BLaER1 (cell line): ENCODE measurements at regions not wholly inside any gene's neighbourhood (a gene's known extent, or its start where the extent isn't known, plus 50 kb on each side); places are given as distances from the start of the nearest gene placed in this dataset.

Experiments used
- H3K27ac ChIP-seq: shearing (Covaris generic); formaldehyde crosslinking; 2 replicates; pipeline ENCODE4 v1.8.1; 2022
- H3K27me3 ChIP-seq: shearing (Covaris generic); formaldehyde crosslinking; 2 replicates; pipeline ENCODE4 v1.8.1; 2022
- H3K36me3 ChIP-seq: shearing (Covaris generic); formaldehyde crosslinking; 2 replicates; pipeline ENCODE4 v1.8.1; 2022
- H3K4me1 ChIP-seq: shearing (Covaris generic); formaldehyde crosslinking; 2 replicates; pipeline ENCODE4 v1.8.1; 2022
- H3K4me2 ChIP-seq: shearing (Covaris generic); formaldehyde crosslinking; 2 replicates; pipeline ENCODE4 v1.8.1; 2022
- H3K4me3 ChIP-seq: shearing (Covaris generic); formaldehyde crosslinking; 2 replicates; pipeline ENCODE4 v1.8.1; 2022
- H3K9ac ChIP-seq: shearing (Covaris generic); formaldehyde crosslinking; 2 replicates; pipeline ENCODE4 v1.8.1; 2022
- H3K9me3 ChIP-seq: shearing (Covaris generic); formaldehyde crosslinking; 2 replicates; pipeline ENCODE4 v1.8.1; 2022
- H4K20me1 ChIP-seq: shearing (Covaris generic); formaldehyde crosslinking; 2 replicates; pipeline ENCODE4 v1.8.1; 2022
- Cebpa-rat ChIP-seq: shearing (Covaris generic); IDR thresholded peaks from 2 replicates; pipeline ENCODE4 v1.8.1; 2022

DNA sequence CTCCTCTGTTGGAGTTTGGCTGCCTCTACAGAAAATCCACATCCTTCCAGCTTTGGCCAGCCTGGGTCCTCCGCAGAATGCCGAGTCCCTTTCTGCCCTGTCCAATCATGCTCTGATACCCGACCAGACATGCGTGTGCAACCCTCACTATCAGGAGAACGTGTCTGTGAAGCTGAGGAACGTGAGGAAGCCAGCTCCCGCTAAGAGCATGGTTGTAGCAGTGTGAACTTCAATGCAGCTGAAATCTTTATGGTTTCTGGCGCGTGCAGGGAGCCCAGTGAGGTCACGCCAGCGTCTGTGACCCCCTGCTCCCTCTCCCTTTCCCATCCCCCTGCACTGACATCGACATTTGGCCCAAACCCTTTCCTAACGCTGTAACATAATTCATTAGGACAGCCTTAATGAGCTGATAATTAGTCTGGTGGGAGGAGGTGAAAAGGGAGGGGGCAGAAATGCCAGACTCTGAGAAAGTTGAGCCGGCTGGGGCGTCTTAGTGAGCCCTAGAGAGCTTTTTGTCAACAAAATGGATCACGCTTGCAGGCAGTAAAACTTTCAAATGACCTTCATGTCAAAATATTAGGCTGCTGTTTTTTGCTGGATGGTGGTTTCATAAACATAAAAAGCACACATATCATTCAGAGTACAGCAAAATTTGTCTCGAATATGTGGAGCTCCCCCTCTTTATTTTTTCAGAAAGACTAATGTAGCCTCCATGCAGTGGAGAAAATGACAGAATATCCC lies 423.3 kb downstream of the QKI start:
- no peaks in the 10 kb centered on the region for H4K20me1 ChIP-seq
- H3K4me2 ChIP-seq, result no peak overlapping the region
- H3K27me3 ChIP-seq, result no peaks in the 10 kb centered on the region
- H3K36me3 ChIP-seq, result no peaks in the 10 kb centered on the region
- no peaks in the 10 kb centered on the region for H3K4me1 ChIP-seq
- no peak overlapping the region for H3K27ac ChIP-seq
- H3K4me3 ChIP-seq, result no peak overlapping the region
- TF ChIP-seq Cebpa-rat, result no peak
- H3K9me3 ChIP-seq, result peaks cover 19% of the 10 kb centered on the region
- H3K9ac ChIP-seq, result no peak overlapping the region

DNA sequence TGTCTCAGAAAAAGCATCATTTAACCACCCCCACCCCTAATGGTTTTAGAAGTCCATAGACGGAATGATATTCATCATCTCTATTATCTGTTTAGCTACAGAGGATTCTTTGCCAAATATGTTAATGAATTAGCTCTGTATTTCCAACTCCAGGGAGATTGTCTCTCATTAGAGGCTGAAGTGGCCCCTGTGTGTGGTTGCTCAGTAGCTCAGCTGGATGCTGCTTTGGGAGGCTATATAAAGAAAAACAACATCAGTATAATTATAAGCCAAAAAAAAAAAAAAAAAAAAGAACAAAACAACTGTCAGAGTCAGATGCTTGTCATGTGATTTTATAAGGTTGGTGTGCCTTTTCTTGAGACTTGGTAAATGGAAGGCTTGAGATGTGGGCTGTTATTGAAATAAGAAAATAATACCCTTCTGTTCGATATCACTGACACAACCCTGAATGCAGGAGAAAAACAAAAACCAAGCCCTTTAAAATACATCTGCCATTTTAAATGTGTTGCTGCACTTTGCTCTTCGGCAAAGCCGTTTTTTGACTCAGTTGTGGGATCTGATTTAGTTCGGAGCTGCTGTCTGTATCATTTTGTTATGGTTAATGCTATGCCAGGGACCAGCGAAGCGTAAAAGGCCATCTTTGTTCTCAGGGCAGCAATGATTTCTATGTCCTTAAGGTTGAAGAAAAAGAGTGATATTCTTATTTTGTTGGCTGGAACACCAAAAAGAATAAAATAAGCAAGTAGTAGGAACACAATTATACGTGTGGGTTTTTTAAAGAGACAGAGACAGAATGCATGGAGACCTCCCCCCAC lies 422.6 kb downstream of the QKI start:
- Histone ChIP-seq H3K9me3 (peaks cover 16% of the 10 kb centered on the region), H3K27ac (no peak overlapping the region), H3K4me1 (no peaks in the 10 kb centered on the region), H3K4me2 (no peak overlapping the region), H3K4me3 (no peak overlapping the region), H3K27me3 (no peaks in the 10 kb centered on the region), H4K20me1 (no peaks in the 10 kb centered on the region), H3K36me3 (no peaks in the 10 kb centered on the region), H3K9ac (no peak overlapping the region)
- no peak for TF ChIP-seq Cebpa-rat

GRCh38 chr6:163835439-163836171 lies 421.1 kb downstream of the QKI start:
- Histone ChIP-seq H3K27me3 (no peaks in the 10 kb centered on the region), H3K4me2 (no peak overlapping the region), H3K9me3 (peaks cover 5% of the 10 kb centered on the region), H3K9ac (no peak overlapping the region), H3K36me3 (no peaks in the 10 kb centered on the region), H3K4me3 (no peak overlapping the region), H3K27ac (no peak overlapping the region), H4K20me1 (no peaks in the 10 kb centered on the region), H3K4me1 (no peaks in the 10 kb centered on the region)
- no peak for TF ChIP-seq Cebpa-rat

DNA sequence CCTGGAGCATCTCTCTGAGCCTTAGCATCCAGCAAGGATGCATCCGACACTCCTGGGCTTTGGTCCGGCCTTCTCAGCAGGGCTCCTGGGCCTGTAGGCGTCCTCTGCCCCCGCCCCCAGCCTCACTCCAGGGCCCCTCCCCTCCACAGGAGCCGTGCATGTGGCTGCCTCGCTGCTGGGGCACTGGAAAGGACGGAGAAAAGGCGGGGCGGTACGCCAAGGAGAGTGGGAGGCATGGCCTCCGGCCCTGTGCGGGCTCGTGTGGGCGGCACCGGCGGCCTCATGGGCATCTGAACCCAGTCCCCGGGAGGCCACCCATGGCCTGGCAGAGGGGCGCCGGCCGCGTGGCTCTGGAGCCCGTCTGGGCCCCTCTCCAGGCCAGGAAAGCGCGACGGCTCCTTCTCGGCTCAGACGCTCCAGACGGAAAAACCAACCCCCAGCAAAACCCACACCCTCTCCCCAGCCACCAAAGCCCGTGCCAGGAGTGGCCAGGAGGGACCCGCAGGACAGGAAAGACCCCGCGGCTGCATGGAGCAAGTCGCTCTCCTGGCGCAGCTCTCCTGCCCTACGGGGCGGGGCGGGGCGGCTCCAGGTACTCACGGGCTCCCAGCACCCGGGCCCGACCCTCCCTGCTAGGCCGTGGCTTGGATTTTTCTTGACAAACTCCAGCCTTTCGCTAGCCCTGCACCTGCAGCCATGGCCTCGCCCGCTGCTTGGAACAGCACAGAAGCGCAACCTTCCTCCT lies 419.9 kb downstream of the QKI start:
- Histone ChIP-seq H3K27me3 (no peaks in the 10 kb centered on the region), H3K4me2 (no peak overlapping the region), H3K4me1 (no peaks in the 10 kb centered on the region), H4K20me1 (no peaks in the 10 kb centered on the region), H3K9ac (no peak overlapping the region), H3K9me3 (peaks cover 5% of the 10 kb centered on the region), H3K4me3 (no peak overlapping the region), H3K36me3 (no peaks in the 10 kb centered on the region), H3K27ac (no peak overlapping the region)
- TF ChIP-seq Cebpa-rat, result no peak

- H3K27me3 ChIP-seq, result no peaks in the 10 kb centered on the region
- peaks cover 5% of the 10 kb centered on the region for H3K9me3 ChIP-seq
- no peak overlapping the region for H3K4me3 ChIP-seq
- H4K20me1 ChIP-seq, result no peaks in the 10 kb centered on the region
- no peak overlapping the region for H3K4me2 ChIP-seq
- TF ChIP-seq Cebpa-rat, result no peak
- H3K4me1 ChIP-seq, result no peaks in the 10 kb centered on the region
- no peaks in the 10 kb centered on the region for H3K36me3 ChIP-seq
- H3K9ac ChIP-seq, result no peak overlapping the region
- no peak overlapping the region for H3K27ac ChIP-seq
Observed at GRCh38 chr6:163831736-163832135, 417.2 kb downstream of the QKI start.

DNA sequence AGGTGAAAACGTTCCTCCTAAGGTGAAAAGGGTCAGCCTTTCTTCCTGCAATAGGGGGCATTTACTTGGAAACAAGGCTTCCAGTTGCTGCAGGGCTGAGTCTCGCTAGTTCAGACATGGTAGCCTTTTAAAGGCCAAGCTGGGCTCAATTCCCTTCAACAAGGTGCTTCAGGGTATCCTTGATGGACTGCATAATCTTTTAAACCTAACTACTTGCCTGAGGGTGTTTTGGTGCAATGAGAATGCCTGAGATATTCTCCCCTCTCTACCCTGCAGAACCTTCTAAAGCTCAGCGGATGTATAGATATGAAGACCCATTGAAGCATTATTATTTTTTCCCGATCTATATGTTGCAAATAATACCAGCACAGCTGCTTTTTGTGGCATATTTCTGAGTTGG lies 416.1 kb downstream of the QKI start:
- Histone ChIP-seq H3K9ac (no peak overlapping the region), H3K4me3 (no peak overlapping the region), H3K4me1 (no peaks in the 10 kb centered on the region), H3K27ac (no peak overlapping the region), H3K9me3 (peaks cover 5% of the 10 kb centered on the region), H4K20me1 (no peaks in the 10 kb centered on the region), H3K4me2 (no peak overlapping the region), H3K27me3 (no peaks in the 10 kb centered on the region), H3K36me3 (no peaks in the 10 kb centered on the region)
- TF ChIP-seq Cebpa-rat, result no peak

DNA sequence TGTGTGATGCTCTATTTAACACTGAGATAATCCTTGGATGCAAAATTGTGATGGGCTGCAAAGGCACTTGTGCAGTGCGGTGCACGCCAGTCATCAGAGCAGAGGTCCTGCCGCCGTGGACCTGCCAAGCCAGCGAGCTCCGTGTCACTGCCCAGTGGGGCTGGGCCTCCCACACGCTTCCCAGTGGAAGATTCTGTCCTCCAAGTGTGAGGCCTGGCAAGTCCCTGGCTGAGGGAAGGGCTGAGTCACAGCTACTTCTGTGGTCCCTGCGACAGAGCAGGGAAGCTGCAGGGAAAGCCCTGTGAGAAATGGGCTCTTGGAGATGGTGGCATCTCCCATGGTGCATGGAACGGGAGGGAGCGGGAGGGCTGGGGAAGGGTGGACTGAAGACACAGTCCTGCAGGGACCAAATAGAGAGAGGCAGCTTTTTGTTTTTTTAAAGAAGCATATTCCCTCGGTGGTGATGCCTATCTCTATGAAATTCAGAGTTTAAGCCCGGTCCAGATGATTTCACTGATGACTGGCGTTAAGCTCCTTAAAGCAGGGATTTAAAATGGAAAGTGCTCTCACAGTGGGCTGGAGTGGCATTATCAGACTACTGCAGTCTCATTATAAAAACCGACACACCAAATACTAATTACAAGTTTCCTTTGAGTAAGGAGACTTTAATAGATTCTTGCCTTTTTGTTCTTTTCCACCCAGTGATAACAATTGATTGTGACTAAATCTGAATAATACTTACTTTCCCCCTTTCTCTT lies 413.7 kb downstream of the QKI start:
- no peaks in the 10 kb centered on the region for H4K20me1 ChIP-seq
- no peak overlapping the region for H3K9ac ChIP-seq
- H3K4me1 ChIP-seq, result no peaks in the 10 kb centered on the region
- H3K36me3 ChIP-seq, result no peaks in the 10 kb centered on the region
- no peak overlapping the region for H3K27ac ChIP-seq
- no peaks in the 10 kb centered on the region for H3K27me3 ChIP-seq
- H3K4me3 ChIP-seq, result no peak overlapping the region
- no peak overlapping the region for H3K4me2 ChIP-seq
- TF ChIP-seq Cebpa-rat, result no peak
- no peaks in the 10 kb centered on the region for H3K9me3 ChIP-seq

DNA sequence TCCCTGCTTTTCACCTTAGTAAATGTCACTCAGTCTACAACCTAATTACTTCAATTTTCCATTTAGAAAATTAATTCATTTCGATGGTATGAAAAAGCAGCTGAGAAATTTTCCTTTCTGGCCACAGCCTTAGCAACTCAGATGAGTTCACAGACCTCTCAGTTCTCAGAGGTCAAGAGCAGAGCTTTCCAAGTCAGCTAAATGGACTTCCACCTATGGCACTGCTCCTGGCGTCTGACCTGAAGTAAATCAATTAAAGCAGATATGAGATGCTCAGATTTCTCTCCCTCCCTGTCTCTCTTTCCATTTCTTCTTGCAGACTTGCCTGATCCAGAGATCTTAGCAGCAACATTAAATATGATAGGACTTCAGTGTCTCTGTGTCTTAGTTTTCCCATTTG lies 412.6 kb downstream of the QKI start:
- no peak for TF ChIP-seq Cebpa-rat
- H3K4me3 ChIP-seq, result no peak overlapping the region
- H4K20me1 ChIP-seq, result no peaks in the 10 kb centered on the region
- no peak overlapping the region for H3K9ac ChIP-seq
- no peaks in the 10 kb centered on the region for H3K4me1 ChIP-seq
- no peaks in the 10 kb centered on the region for H3K27me3 ChIP-seq
- no peaks in the 10 kb centered on the region for H3K36me3 ChIP-seq
- no peaks in the 10 kb centered on the region for H3K9me3 ChIP-seq
- H3K27ac ChIP-seq, result no peak overlapping the region
- no peak overlapping the region for H3K4me2 ChIP-seq

DNA sequence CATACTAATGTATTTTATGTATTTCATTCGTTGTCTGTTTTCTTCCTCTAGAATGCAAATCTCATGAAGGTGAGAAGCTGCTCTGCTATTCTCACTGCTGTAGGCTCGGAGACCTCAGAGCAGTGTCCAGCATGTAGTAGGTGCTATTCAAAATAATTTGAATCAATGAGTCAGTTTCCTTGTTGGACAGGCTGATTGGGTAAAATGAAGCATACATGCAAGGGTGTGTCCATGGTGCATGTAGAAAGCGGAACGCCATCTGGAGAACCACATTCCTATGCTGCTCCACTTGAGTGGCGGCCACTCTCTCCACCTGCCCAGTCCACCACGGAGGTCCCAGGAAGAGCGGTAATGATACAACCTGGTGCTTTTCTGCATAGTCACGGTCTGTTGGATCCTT lies 412.1 kb downstream of the QKI start:
- Histone ChIP-seq H3K9ac (no peak overlapping the region), H3K9me3 (no peaks in the 10 kb centered on the region), H3K4me2 (no peak overlapping the region), H3K4me3 (no peak overlapping the region), H3K27me3 (no peaks in the 10 kb centered on the region), H3K4me1 (no peaks in the 10 kb centered on the region), H4K20me1 (no peaks in the 10 kb centered on the region), H3K27ac (no peak overlapping the region), H3K36me3 (no peaks in the 10 kb centered on the region)
- TF ChIP-seq Cebpa-rat, result no peak
